ENCODE measurements at regions not wholly inside any gene's neighbourhood (a gene's known extent, or its start where the extent isn't known, plus 50 kb on each side); places are given as distances from the start of the nearest gene placed in this dataset.

GRCh38 chr6:22366214-22366613 lies 69.4 kb upstream of the PRL start:
- TF ChIP-seq CTCF (IDR thresholded peaks at IDR 0.05 in 2 of 3, conservative IDR thresholded peaks at IDR 0.05 in 1 of 3; ENCODE audit: borderline replicate concordance in 1 of 3, insufficient read depth in 1 of 3, low read depth in 2 of 3, low read length in 2 of 3) (no peak), POLR2A (IDR thresholded peaks at IDR 0.05; ENCODE audit: borderline replicate concordance, extremely low read depth, insufficient read depth, insufficient read length) (no peak), EZH2 (IDR thresholded peaks at IDR 0.05) (no peak), SIN3A (IDR thresholded peaks at IDR 0.05; ENCODE audit: low read depth) (no peak), ZNF274 (IDR thresholded peaks at IDR 0.05; ENCODE audit: low read depth, low read length) (no peak), TCF7L2 (IDR thresholded peaks at IDR 0.05; ENCODE audit: borderline replicate concordance, extremely low read depth, insufficient read depth, insufficient read length) (no peak), CBX3 (IDR thresholded peaks at IDR 0.05; ENCODE audit: low read depth) (no peak), EZH2phosphoT487 (IDR thresholded peaks at IDR 0.05; ENCODE audit: borderline replicate concordance) (no peak), ZFX (IDR thresholded peaks at IDR 0.05) (no peak), POLR2AphosphoS5 (IDR thresholded peaks at IDR 0.05; ENCODE audit: low read depth, low read length) (no peak), ELF1 (IDR thresholded peaks at IDR 0.05; ENCODE audit: borderline replicate concordance, low read depth) (no peak), YY1 (IDR thresholded peaks at IDR 0.05; ENCODE audit: extremely low read depth, insufficient replicate concordance, low read depth, low read length) (no peak)
- TF ChIP-seq, protein P1, sequence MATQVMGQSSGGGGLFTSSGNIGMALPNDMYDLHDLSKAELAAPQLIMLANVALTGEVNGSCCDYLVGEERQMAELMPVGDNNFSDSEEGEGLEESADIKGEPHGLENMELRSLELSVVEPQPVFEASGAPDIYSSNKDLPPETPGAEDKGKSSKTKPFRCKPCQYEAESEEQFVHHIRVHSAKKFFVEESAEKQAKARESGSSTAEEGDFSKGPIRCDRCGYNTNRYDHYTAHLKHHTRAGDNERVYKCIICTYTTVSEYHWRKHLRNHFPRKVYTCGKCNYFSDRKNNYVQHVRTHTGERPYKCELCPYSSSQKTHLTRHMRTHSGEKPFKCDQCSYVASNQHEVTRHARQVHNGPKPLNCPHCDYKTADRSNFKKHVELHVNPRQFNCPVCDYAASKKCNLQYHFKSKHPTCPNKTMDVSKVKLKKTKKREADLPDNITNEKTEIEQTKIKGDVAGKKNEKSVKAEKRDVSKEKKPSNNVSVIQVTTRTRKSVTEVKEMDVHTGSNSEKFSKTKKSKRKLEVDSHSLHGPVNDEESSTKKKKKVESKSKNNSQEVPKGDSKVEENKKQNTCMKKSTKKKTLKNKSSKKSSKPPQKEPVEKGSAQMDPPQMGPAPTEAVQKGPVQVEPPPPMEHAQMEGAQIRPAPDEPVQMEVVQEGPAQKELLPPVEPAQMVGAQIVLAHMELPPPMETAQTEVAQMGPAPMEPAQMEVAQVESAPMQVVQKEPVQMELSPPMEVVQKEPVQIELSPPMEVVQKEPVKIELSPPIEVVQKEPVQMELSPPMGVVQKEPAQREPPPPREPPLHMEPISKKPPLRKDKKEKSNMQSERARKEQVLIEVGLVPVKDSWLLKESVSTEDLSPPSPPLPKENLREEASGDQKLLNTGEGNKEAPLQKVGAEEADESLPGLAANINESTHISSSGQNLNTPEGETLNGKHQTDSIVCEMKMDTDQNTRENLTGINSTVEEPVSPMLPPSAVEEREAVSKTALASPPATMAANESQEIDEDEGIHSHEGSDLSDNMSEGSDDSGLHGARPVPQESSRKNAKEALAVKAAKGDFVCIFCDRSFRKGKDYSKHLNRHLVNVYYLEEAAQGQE (IDR thresholded peaks at IDR 0.05; ENCODE audit: low read depth), result no peak

All from HCT116 (cell line).